GM12891 (cell line): ENCODE measurements at regions not wholly inside any gene's neighbourhood (a gene's known extent, or its start where the extent isn't known, plus 50 kb on each side); places are given as distances from the start of the nearest gene placed in this dataset.
"Not testable (repeated sequence)": the region's sequence is repeated elsewhere in the genome, so short reads cannot be mapped to it uniquely, and the experiment has no call there.

Experiments
- PAX5 ChIP-seq: IDR thresholded peaks from 2 replicates; pipeline ENCODE4 v1.6.1; 2011; ENCODE audit warnings: low read length, moderate library complexity, mild to moderate bottlenecking; ENCODE audit not compliant: insufficient read depth, severe bottlenecking
- TAF1 ChIP-seq: IDR thresholded peaks from 2 replicates; pipeline ENCODE4 v1.6.1; 2011; ENCODE audit warnings: low read depth, low read length, control low read depth

- not testable (repeated sequence) for TF ChIP-seq TAF1, PAX5
Observed at GRCh38 chr4:3948210-3948609, 182.0 kb downstream of the ADRA2C start.
